KOPT-K1 (cell line): ENCODE measurements at regions not wholly inside any gene's neighbourhood (a gene's known extent, or its start where the extent isn't known, plus 50 kb on each side); places are given as distances from the start of the nearest gene placed in this dataset.

ENCODE experiments used
- H3K27ac ChIP-seq: fragments of 200-600 bp; sonication (generic); 2 replicates; pipeline ENCODE4 v1.5.1; 2016; ENCODE audit warnings: antibody characterized with exemption, mild to moderate bottlenecking, low read depth, low read length; ENCODE audit not compliant: poor library complexity, severe bottlenecking
- H3K36me3 ChIP-seq: fragments of 200-600 bp; sonication (generic); 2 replicates; pipeline ENCODE4 v1.5.1; 2017; ENCODE audit warnings: antibody characterized with exemption, mild to moderate bottlenecking, low read length, moderate library complexity; ENCODE audit not compliant: insufficient read depth
- H3K9me3 ChIP-seq: fragments of 200-600 bp; sonication (generic); 2 replicates; pipeline ENCODE4 v1.5.1; 2017; ENCODE audit warnings: antibody characterized with exemption, low read length, mild to moderate bottlenecking; ENCODE audit not compliant: insufficient read depth, poor library complexity, severe bottlenecking

- no peaks in the 10 kb centered on the region for H3K36me3 ChIP-seq
- no peaks in the 10 kb centered on the region for H3K9me3 ChIP-seq
- no peak overlapping the region for H3K27ac ChIP-seq
Observed at GRCh38 chr13:78940455-78941130, 281.6 kb upstream of the OBI1 start.

GRCh38 chr13:78934336-78934735 is 275.4 kb upstream of the OBI1 start:
- Histone ChIP-seq H3K27ac (no peak overlapping the region), H3K36me3 (no peaks in the 10 kb centered on the region), H3K9me3 (no peaks in the 10 kb centered on the region)

GRCh38 chr13:78915015-78915414 is 256.1 kb upstream of the OBI1 start:
- H3K27ac ChIP-seq: no peak overlapping the region
- no peaks in the 10 kb centered on the region for H3K36me3 ChIP-seq
- no peaks in the 10 kb centered on the region for H3K9me3 ChIP-seq

GRCh38 chr13:78913656-78914055 is 254.7 kb upstream of the OBI1 start:
- H3K27ac ChIP-seq: no peak overlapping the region

GRCh38 chr13:78910147-78910546 is 251.2 kb upstream of the OBI1 start:
- Histone ChIP-seq H3K36me3 (no peaks in the 10 kb centered on the region), H3K9me3 (no peaks in the 10 kb centered on the region), H3K27ac (no peak overlapping the region)

More at GRCh38 chr13:78913656-78914055, 254.7 kb upstream of the OBI1 start:
- H3K9me3 ChIP-seq: no peaks in the 10 kb centered on the region
- no peaks in the 10 kb centered on the region for H3K36me3 ChIP-seq

GRCh38 chr13:78909276-78909675 is 250.3 kb upstream of the OBI1 start:
- H3K36me3 ChIP-seq: no peaks in the 10 kb centered on the region
- no peak overlapping the region for H3K27ac ChIP-seq
- H3K9me3 ChIP-seq: no peaks in the 10 kb centered on the region

- Histone ChIP-seq H3K36me3 (no peaks in the 10 kb centered on the region), H3K9me3 (no peaks in the 10 kb centered on the region), H3K27ac (no peak overlapping the region)
Observed at GRCh38 chr13:78907006-78907405, 248.1 kb upstream of the OBI1 start.

- Histone ChIP-seq H3K9me3 (no peaks in the 10 kb centered on the region), H3K27ac (no peak overlapping the region), H3K36me3 (no peaks in the 10 kb centered on the region)
Observed at GRCh38 chr13:78897200-78897599, 238.2 kb upstream of the OBI1 start.

GRCh38 chr13:78884571-78884970 is 225.6 kb upstream of the OBI1 start:
- Histone ChIP-seq H3K36me3 (no peaks in the 10 kb centered on the region), H3K27ac (no peak overlapping the region), H3K9me3 (no peaks in the 10 kb centered on the region)

GRCh38 chr13:78881751-78882150 is 222.8 kb upstream of the OBI1 start:
- no peaks in the 10 kb centered on the region for H3K36me3 ChIP-seq
- H3K27ac ChIP-seq: no peak overlapping the region
- no peaks in the 10 kb centered on the region for H3K9me3 ChIP-seq

GRCh38 chr13:78881054-78881453 is 222.1 kb upstream of the OBI1 start:
- Histone ChIP-seq H3K9me3 (no peaks in the 10 kb centered on the region), H3K27ac (no peak overlapping the region), H3K36me3 (no peaks in the 10 kb centered on the region)

- Histone ChIP-seq H3K27ac (no peak overlapping the region), H3K36me3 (no peaks in the 10 kb centered on the region), H3K9me3 (no peaks in the 10 kb centered on the region)
Observed at GRCh38 chr13:78876915-78877549, 218.1 kb upstream of the OBI1 start.

GRCh38 chr13:78875792-78876580 is 217.0 kb upstream of the OBI1 start:
- H3K36me3 ChIP-seq: no peaks in the 10 kb centered on the region

GRCh38 chr13:78868991-78869390 is 210.0 kb upstream of the OBI1 start:
- Histone ChIP-seq H3K36me3 (no peaks in the 10 kb centered on the region), H3K27ac (no peak overlapping the region), H3K9me3 (no peaks in the 10 kb centered on the region)

More at GRCh38 chr13:78875792-78876580, 217.0 kb upstream of the OBI1 start:
- H3K9me3 ChIP-seq: no peaks in the 10 kb centered on the region
- no peak overlapping the region for H3K27ac ChIP-seq

GRCh38 chr13:78867655-78868054 is 208.7 kb upstream of the OBI1 start:
- no peaks in the 10 kb centered on the region for H3K9me3 ChIP-seq
- no peaks in the 10 kb centered on the region for H3K36me3 ChIP-seq
- H3K27ac ChIP-seq: no peak overlapping the region
